HEK293T (cell line): ENCODE measurements at regions not wholly inside any gene's neighbourhood (a gene's known extent, or its start where the extent isn't known, plus 50 kb on each side); places are given as distances from the start of the nearest gene placed in this dataset.

Experiments
- ARNT ChIP-seq: fragments of 450-650 bp; IDR thresholded peaks from 2 replicates; pipeline ENCODE4 v1.6.1; 2017; ENCODE audit warnings: mild to moderate bottlenecking
- BHLHE40 ChIP-seq: fragments of 450-650 bp; IDR thresholded peaks from 2 replicates; pipeline ENCODE4 v1.6.1; 2016; ENCODE audit warnings: mild to moderate bottlenecking, moderate library complexity, borderline replicate concordance
- CTBP1 ChIP-seq: fragments of 450-650 bp; IDR thresholded peaks from 2 replicates; pipeline ENCODE4 v1.6.1; 2016; ENCODE audit warnings: borderline replicate concordance
- ELF4 ChIP-seq: fragments of 450-650 bp; IDR thresholded peaks from 2 replicates; pipeline ENCODE4 v1.6.1; 2017; ENCODE audit warnings: antibody characterized with exemption
- FOXM1 ChIP-seq: fragments of 450-650 bp; IDR thresholded peaks from 2 replicates; pipeline ENCODE4 v1.6.1; 2017; ENCODE audit warnings: mild to moderate bottlenecking, borderline replicate concordance
- NFRKB ChIP-seq: fragments of 450-650 bp; IDR thresholded peaks from 2 replicates; pipeline ENCODE4 v1.6.1; 2016; ENCODE audit warnings: mild to moderate bottlenecking, moderate library complexity
- SP1 ChIP-seq: fragments of 450-650 bp; IDR thresholded peaks from 2 replicates; pipeline ENCODE4 v1.6.1; 2017
- TARDBP ChIP-seq: fragments of 450-650 bp; IDR thresholded peaks from 2 replicates; pipeline ENCODE4 v1.6.1; 2016
- ZNF384 ChIP-seq: fragments of 450-650 bp; IDR thresholded peaks from 2 replicates; pipeline ENCODE4 v1.6.1; 2016

DNA sequence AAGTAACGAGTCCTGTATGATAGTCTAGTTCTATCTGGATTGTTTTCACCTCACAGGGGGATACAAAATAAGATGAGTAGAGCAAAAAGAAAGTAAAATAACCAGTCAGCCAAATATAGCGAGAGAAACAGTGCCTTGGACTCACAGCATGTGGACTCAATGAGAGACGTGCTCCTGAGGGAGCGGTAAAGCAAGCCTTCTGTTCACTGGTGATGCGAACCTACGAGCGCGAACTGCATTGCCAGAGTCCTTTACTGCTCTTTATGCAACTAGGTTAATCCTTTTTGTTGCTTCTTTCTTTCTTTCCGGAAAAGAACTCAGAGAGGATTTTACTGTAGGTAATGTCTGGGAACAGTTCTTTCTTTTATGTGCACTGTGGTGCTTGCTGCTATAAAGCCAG, 132.7 kb downstream of the ANXA1 start:
- no peak for TF ChIP-seq TARDBP
- TF ChIP-seq ELF4 = no peak
- no peak for TF ChIP-seq ZNF384
- no peak for TF ChIP-seq NFRKB
- no peak for TF ChIP-seq SP1
- TF ChIP-seq FOXM1 = no peak
- TF ChIP-seq BHLHE40 = no peak
- no peak for TF ChIP-seq CTBP1
- TF ChIP-seq ARNT = no peak
